ENCODE measurements at regions not wholly inside any gene's neighbourhood (a gene's known extent, or its start where the extent isn't known, plus 50 kb on each side); places are given as distances from the start of the nearest gene placed in this dataset.

DNA sequence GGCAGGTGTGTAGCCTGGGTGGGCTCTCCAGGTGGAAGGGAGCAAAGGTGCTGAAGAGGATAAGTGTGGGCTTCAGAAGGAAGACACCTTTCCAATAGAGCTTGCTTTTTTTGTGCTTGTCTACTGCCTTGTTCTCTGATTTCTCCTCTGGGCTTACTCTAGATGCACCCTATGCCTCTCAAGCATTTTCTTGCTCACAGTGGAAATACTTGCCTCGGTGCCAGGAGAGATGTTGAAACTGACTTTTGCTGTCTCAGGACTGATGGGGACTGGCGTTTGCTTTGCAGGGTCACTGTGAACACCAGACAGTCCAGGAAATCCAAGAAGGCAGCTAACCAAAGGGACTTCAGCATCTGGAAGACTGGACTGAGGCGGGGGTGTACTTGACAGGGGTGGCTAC, 187.9 kb downstream of the SNX10 start:
- TF ChIP-seq SIN3A (IDR thresholded peaks at IDR 0.05; ENCODE audit: borderline replicate concordance, low read depth, low read length), result no peak
- TF ChIP-seq, protein P1, sequence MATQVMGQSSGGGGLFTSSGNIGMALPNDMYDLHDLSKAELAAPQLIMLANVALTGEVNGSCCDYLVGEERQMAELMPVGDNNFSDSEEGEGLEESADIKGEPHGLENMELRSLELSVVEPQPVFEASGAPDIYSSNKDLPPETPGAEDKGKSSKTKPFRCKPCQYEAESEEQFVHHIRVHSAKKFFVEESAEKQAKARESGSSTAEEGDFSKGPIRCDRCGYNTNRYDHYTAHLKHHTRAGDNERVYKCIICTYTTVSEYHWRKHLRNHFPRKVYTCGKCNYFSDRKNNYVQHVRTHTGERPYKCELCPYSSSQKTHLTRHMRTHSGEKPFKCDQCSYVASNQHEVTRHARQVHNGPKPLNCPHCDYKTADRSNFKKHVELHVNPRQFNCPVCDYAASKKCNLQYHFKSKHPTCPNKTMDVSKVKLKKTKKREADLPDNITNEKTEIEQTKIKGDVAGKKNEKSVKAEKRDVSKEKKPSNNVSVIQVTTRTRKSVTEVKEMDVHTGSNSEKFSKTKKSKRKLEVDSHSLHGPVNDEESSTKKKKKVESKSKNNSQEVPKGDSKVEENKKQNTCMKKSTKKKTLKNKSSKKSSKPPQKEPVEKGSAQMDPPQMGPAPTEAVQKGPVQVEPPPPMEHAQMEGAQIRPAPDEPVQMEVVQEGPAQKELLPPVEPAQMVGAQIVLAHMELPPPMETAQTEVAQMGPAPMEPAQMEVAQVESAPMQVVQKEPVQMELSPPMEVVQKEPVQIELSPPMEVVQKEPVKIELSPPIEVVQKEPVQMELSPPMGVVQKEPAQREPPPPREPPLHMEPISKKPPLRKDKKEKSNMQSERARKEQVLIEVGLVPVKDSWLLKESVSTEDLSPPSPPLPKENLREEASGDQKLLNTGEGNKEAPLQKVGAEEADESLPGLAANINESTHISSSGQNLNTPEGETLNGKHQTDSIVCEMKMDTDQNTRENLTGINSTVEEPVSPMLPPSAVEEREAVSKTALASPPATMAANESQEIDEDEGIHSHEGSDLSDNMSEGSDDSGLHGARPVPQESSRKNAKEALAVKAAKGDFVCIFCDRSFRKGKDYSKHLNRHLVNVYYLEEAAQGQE (IDR thresholded peaks at IDR 0.05; ENCODE audit: low read depth, low read length), result no peak
- TF ChIP-seq, protein P2, sequence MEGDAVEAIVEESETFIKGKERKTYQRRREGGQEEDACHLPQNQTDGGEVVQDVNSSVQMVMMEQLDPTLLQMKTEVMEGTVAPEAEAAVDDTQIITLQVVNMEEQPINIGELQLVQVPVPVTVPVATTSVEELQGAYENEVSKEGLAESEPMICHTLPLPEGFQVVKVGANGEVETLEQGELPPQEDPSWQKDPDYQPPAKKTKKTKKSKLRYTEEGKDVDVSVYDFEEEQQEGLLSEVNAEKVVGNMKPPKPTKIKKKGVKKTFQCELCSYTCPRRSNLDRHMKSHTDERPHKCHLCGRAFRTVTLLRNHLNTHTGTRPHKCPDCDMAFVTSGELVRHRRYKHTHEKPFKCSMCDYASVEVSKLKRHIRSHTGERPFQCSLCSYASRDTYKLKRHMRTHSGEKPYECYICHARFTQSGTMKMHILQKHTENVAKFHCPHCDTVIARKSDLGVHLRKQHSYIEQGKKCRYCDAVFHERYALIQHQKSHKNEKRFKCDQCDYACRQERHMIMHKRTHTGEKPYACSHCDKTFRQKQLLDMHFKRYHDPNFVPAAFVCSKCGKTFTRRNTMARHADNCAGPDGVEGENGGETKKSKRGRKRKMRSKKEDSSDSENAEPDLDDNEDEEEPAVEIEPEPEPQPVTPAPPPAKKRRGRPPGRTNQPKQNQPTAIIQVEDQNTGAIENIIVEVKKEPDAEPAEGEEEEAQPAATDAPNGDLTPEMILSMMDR (IDR thresholded peaks at IDR 0.05), result no peak
- TF ChIP-seq FOXM1 (IDR thresholded peaks at IDR 0.05; ENCODE audit: low read depth), result no peak

Data from SK-N-SH (cell line).